Gastrocnemius medialis (tissue), 4 donors: ENCODE measurements at regions not wholly inside any gene's neighbourhood (a gene's known extent, or its start where the extent isn't known, plus 50 kb on each side); places are given as distances from the start of the nearest gene placed in this dataset.

Source experiments
- ATAC-seq, 2 donors: fragments of 150-250 bp; one replicate each; pipeline ENCODE4 v1.9.1; 2016
- DNase-seq, 2 donors: peaks; one replicate each; pipeline ENCODE4 v3.0.0-alpha.2; 2019
- H3K27ac ChIP-seq, 4 donors: fragments of 200-600 bp; sonication (generic); 1 replicate in 1 of 4; 2 replicates in 3 of 4; pipeline ENCODE4 v1.5.1; 2016 to 2018; ENCODE audit warnings: mild to moderate bottlenecking in 2 of 4, moderate library complexity in 1 of 4
- H3K27me3 ChIP-seq, 3 donors: fragments of 200-600 bp; sonication (generic) in 2 of 3; 1 replicate in 1 of 3; 2 replicates in 2 of 3; pipeline versions ENCODE4 v1.5.1 to v1.6.0; 2016 to 2019; ENCODE audit warnings: mild to moderate bottlenecking in 1 of 3, moderate library complexity in 1 of 3
- H3K36me3 ChIP-seq, 2 donors: fragments of 200-600 bp; sonication (generic) in 1 of 2; one replicate each; pipeline ENCODE4 v1.5.1; 2017 to 2018
- H3K4me1 ChIP-seq, 2 donors: fragments of 200-600 bp; sonication (generic) in 1 of 2; one replicate each; pipeline ENCODE4 v1.5.1; 2016 to 2017; ENCODE audit warnings: mild to moderate bottlenecking in 2 of 2
- H3K4me3 ChIP-seq, 4 donors: fragments of 200-600 bp; sonication (generic) in 3 of 4; 1 replicate in 1 of 4; 2 replicates in 3 of 4; pipeline ENCODE4 v1.5.1; 2016 to 2019; ENCODE audit warnings: mild to moderate bottlenecking in 2 of 4
- H3K9me3 ChIP-seq, 3 donors: fragments of 200-600 bp; sonication (generic) in 2 of 3; 1 replicate in 1 of 3; 2 replicates in 2 of 3; pipeline ENCODE4 v1.5.1; 2016 to 2019
- POLR2A ChIP-seq, 2 donors: fragments of 450-650 bp; IDR thresholded peaks; one replicate each; pipeline ENCODE4 v1.6.1; 2017; ENCODE audit warnings: antibody characterized with exemption in 2 of 2, mild to moderate bottlenecking in 2 of 2, moderate library complexity in 2 of 2
- in situ Hi-C, 4 donors: fragments of 200-750 bp; cut with MboI; loops; one replicate each; pipeline versions ENCODE4 v1.15.0 to v1.8.0; 2017; ENCODE audit warnings: low sequenced_read_pairs in 4 of 4
- intact Hi-C: fragments of 100-400 bp; cut with DNase I; formaldehyde crosslinking; loops from one replicate; pipeline ENCODE4 v1.15.1; 2023; ENCODE audit warnings: low total_unique reads
- TF ChIP-seq, protein P1 (sequence below), 5 experiments: fragments of 450-650 bp in 3 of 5; fragments of 200-600 bp in 2 of 5; sonication (generic) in 2 of 5; IDR thresholded peaks in 4 of 5; conservative IDR thresholded peaks in 1 of 5; 1 replicate in 4 of 5; 2 replicates in 1 of 5; pipeline ENCODE4 v1.5.1; 2016 to 2019; ENCODE audit warnings: antibody characterized with exemption in 5 of 5, mild to moderate bottlenecking in 3 of 5, moderate library complexity in 3 of 5

DNA sequence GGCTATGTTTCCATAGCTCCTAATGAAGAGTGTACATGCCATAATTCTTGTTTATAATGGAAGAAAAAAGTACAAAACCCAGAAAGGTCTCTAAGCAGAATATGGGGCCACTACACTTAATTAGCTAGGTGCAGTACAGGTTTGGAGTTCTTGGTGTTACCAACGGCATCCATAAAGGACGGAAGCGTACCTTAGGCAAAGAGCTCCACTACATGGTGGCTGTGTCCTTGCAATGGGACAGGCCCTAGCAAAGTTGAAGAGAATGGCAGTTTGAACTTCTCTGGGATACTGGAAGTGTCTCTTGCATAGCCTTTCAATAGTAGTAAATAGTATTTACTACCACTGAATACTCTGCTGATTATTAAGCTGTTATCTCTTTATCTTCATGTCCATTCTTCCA, 371.7 kb upstream of the MMS22L start:
- DNase-seq = no peak
- Histone ChIP-seq H3K27ac (no peak overlapping the region), H3K9me3 (no peaks in the 10 kb centered on the region), H3K4me1 (no peaks in the 10 kb centered on the region), H3K4me3 (no peak overlapping the region), H3K27me3 (no peaks in the 10 kb centered on the region), H3K36me3 (no peaks in the 10 kb centered on the region)
- intact Hi-C loops (no loop called here), in situ Hi-C loops (no loop called here)
- no peak for ATAC-seq
- TF ChIP-seq, protein P1, sequence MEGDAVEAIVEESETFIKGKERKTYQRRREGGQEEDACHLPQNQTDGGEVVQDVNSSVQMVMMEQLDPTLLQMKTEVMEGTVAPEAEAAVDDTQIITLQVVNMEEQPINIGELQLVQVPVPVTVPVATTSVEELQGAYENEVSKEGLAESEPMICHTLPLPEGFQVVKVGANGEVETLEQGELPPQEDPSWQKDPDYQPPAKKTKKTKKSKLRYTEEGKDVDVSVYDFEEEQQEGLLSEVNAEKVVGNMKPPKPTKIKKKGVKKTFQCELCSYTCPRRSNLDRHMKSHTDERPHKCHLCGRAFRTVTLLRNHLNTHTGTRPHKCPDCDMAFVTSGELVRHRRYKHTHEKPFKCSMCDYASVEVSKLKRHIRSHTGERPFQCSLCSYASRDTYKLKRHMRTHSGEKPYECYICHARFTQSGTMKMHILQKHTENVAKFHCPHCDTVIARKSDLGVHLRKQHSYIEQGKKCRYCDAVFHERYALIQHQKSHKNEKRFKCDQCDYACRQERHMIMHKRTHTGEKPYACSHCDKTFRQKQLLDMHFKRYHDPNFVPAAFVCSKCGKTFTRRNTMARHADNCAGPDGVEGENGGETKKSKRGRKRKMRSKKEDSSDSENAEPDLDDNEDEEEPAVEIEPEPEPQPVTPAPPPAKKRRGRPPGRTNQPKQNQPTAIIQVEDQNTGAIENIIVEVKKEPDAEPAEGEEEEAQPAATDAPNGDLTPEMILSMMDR (IDR thresholded peaks at IDR 0.05 in 4 of 5, conservative IDR thresholded peaks at IDR 0.05 in 1 of 5) = no peak
- no peak for TF ChIP-seq POLR2A (IDR thresholded peaks at IDR 0.05)

DNA sequence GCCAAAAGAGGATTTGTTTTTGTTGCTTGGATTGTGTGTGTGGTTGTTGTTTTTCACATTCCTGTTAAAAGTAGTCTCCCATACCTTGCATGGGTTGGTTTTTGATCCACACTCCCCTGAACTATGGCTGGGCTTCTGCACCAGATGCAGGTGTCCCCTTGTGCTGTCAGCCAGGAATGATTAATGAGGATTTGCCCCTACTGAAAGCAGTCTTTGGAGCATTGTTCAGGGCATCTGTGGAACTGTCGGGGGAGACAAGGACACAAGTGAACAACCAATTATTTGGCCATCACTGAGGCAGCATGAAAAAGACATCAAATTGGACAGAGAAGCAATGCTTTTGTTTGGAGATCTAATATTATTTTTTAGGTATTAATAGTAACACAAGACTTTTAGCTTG, 373.2 kb upstream of the MMS22L start:
- Histone ChIP-seq H3K27ac (no peak overlapping the region), H3K9me3 (no peaks in the 10 kb centered on the region), H3K4me1 (no peaks in the 10 kb centered on the region), H3K4me3 (no peak overlapping the region), H3K36me3 (no peaks in the 10 kb centered on the region), H3K27me3 (no peaks in the 10 kb centered on the region)
- intact Hi-C loops (no loop called here), in situ Hi-C loops (no loop called here)
- DNase-seq (no peak), ATAC-seq (no peak)
- no peak for TF ChIP-seq POLR2A (IDR thresholded peaks at IDR 0.05)
- TF ChIP-seq, protein P1 (IDR thresholded peaks at IDR 0.05 in 4 of 5, conservative IDR thresholded peaks at IDR 0.05 in 1 of 5) = no peak

DNA sequence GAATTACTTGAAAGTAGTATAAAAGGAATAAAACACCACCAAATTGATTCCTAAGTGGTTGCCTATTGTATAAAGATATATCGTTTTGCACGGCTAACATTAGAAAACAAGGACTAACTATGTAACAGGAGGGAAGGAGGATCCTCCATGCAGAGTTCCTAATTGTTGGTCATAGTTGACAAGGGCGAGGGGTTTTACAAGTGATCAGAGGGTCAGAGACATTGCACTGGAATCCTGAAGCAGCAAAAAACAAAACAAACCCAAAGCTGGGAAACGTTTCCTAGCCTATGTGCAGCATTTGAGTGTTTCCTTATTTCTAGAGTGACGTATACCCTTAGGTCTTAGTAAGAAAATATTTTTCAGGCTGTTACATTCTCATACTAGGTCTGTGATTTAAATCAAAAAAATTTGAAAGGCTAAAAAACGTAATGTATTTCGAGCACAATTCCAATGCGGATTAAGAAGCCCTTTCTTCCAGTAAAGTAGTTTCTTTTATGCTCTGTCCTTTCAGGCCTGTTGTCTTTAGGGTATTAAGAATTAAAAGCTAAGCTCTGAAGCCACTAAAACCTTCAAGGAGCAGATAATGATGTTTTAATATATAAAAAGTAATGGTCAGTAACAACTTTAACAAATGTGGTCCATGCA, 373.8 kb upstream of the MMS22L start:
- H3K27me3 ChIP-seq = no peaks in the 10 kb centered on the region
- no peak for DNase-seq
- intact Hi-C loops (no loop called here), in situ Hi-C loops (no loop called here)
- no peak for ATAC-seq
- no peak overlapping the region for H3K4me3 ChIP-seq
- TF ChIP-seq, protein P1 (IDR thresholded peaks at IDR 0.05 in 4 of 5, conservative IDR thresholded peaks at IDR 0.05 in 1 of 5) = no peak
- TF ChIP-seq POLR2A (IDR thresholded peaks at IDR 0.05) = no peak
- no peak overlapping the region for H3K27ac ChIP-seq
- no peaks in the 10 kb centered on the region for H3K36me3 ChIP-seq
- no peaks in the 10 kb centered on the region for H3K4me1 ChIP-seq
- no peaks in the 10 kb centered on the region for H3K9me3 ChIP-seq

DNA sequence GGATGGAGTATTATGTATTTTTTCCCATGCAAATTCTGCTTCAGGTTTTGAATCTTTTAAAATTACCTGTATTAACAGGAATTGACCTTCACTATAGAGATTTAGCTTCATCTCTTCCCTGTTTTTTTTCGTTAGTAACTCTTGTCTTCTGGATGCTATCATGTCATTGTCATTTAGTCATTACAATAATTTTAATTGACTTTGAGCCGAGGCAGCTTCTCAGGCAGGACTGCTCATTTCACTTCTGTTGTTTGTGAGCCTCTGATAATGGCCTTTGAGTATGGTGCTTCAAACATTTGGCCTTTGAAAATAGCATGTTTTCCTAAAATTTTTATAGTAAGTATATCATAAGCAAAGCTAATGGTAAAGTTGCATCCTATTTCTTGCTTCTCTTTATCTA, 375.1 kb upstream of the MMS22L start:
- Histone ChIP-seq H3K9me3 (no peaks in the 10 kb centered on the region), H3K27ac (no peak overlapping the region), H3K36me3 (no peaks in the 10 kb centered on the region), H3K4me1 (no peaks in the 10 kb centered on the region), H3K4me3 (no peak overlapping the region), H3K27me3 (no peaks in the 10 kb centered on the region)
- ATAC-seq (no peak), DNase-seq (no peak)
- TF ChIP-seq, protein P1 (IDR thresholded peaks at IDR 0.05 in 4 of 5, conservative IDR thresholded peaks at IDR 0.05 in 1 of 5) = no peak
- no peak for TF ChIP-seq POLR2A (IDR thresholded peaks at IDR 0.05)
- intact Hi-C loops (no loop called here), in situ Hi-C loops (no loop called here)

DNA sequence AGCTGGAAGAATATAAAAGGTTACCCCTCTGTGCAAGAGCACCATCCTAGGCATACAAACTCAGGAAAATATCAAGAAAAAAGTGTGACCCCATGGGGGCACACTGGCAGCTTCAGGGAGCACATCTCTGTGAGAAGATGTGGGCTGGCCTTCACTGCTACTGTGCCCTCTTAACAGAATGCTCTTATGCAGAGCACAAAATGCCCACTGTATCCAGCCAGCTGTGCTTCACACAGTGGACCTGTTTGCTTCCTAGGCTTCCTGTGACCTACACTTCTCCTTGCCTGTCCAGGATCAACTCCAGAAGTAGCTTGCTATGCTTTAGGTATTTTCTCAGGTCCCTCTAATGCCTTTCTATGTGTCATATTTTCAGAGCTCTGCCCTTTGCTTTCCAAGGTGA, 380.2 kb upstream of the MMS22L start:
- in situ Hi-C loops = no loop called here
- no peak for ATAC-seq
- TF ChIP-seq POLR2A (IDR thresholded peaks at IDR 0.05) = no peak
- TF ChIP-seq, protein P1 (IDR thresholded peaks at IDR 0.05 in 4 of 5, conservative IDR thresholded peaks at IDR 0.05 in 1 of 5) = no peak

More for the DNA sequence above, 380.2 kb upstream of the MMS22L start:
- Histone ChIP-seq H3K36me3 (no peaks in the 10 kb centered on the region), H3K4me1 (no peaks in the 10 kb centered on the region), H3K27me3 (no peaks in the 10 kb centered on the region), H3K27ac (no peak overlapping the region), H3K9me3 (no peaks in the 10 kb centered on the region), H3K4me3 (no peak overlapping the region)
- intact Hi-C loops = no loop called here
- no peak for DNase-seq
